NCI-H2107 treated with DMSO at 0.1 percent for 48 hours (cell line): ENCODE measurements at regions not wholly inside any gene's neighbourhood (a gene's known extent, or its start where the extent isn't known, plus 50 kb on each side); places are given as distances from the start of the nearest gene placed in this dataset.
"Not testable (repeated sequence)": the region's sequence is repeated elsewhere in the genome, so short reads cannot be mapped to it uniquely, and the experiment has no call there.

Source experiments
- DNase-seq: peaks from one replicate; lab custom pipeline; 2025; ENCODE audit not compliant: unreplicated experiment; lab: John Stamatoyannopoulos, UW

GRCh38 chr18:1393929-1394328, 489.3 kb downstream of the ADCYAP1 start:
- no peak for DNase-seq

- no peak for DNase-seq
These were observed 489.8 kb downstream of the ADCYAP1 start for GRCh38 chr18:1394426-1394825.

DNA sequence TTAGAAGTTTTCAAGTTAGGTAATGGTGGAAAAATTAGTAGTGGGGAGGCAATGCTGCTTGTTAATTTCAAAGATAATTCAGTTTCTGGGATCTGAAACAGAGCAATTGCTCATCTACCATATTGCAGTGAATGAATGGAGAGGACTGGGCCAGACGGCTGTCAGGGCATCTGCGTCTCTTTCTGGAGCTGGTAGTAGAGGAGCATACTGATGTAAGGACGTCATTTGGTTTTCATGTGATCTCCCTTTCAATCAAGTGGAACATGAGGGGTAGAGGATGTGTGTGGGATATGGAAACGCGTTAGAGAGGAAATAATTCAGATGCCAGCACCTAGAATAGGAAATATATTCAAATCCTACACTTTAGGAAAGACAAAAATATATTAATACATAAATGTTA, 490.3 kb downstream of the ADCYAP1 start:
- no peak for DNase-seq

DNA sequence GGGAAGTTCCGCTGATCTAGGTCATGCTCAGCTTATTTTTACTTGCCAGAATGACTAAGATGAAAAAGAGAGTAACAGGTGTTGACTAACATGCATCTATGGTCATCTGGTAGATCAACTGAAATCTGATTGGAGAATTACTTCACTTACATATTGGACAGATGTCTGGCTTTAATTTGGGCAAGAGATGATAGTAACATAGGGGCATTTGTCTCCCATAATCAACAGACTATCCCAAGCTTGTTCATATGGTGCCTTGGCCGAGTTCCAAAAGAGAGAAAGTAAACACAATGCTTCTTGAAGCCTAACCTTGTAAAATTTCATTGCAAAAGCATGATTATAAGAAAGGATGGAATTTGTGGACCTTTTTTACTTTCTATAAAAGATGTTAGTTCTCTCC, 503.7 kb downstream of the ADCYAP1 start:
- no peak for DNase-seq

DNA sequence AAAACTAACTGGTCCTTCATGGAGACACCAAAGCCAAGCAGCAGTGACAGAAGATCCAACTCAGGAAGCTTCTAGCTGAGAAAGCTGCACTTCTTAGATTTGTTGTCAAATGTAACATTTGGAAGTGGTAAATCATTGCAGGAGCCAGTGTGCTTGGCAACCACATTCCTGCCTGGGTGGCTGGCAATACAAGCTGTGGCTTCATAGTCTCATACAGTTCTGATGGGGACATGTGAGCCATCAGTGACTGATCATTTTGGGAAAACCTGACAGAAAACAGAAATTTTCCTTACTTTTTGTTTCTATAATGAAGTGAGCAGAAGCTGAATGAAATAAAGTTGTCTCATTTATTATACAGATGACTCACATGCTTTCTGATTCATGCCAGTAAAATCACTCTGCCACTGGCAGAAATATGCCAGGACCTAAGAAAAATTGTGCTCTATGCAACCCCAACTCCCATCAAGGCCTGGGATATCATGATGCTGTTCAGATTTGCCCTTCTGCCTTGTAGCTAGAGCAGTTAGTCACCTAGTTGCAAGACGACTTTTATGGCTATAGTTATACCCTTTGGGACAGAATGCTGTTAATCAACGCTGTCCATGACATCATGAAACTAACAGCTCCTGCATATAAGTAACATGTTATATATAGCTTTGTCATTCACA, 508.1 kb downstream of the ADCYAP1 start:
- no peak for DNase-seq

GRCh38 chr18:1413323-1413675, 508.6 kb downstream of the ADCYAP1 start:
- no peak for DNase-seq

DNA sequence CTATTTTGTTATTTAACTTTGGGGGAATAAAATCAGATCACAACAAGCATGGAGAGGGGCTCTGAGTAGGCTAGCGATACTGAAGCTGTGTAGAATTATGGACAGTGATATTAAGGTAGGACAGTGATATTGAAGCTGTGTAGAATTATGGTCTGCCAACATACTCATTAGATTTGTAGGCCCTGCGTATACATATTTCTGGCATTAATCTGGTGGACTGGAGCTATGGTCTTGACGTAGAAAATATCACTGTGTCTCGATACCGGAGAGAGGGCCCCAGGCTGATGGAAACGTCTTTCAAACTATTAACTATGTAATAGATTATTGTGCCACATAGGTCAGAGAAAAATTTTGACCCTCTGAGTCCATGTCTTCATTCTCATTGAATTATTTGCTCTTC, 511.4 kb downstream of the ADCYAP1 start:
- DNase-seq, result no peak

DNA sequence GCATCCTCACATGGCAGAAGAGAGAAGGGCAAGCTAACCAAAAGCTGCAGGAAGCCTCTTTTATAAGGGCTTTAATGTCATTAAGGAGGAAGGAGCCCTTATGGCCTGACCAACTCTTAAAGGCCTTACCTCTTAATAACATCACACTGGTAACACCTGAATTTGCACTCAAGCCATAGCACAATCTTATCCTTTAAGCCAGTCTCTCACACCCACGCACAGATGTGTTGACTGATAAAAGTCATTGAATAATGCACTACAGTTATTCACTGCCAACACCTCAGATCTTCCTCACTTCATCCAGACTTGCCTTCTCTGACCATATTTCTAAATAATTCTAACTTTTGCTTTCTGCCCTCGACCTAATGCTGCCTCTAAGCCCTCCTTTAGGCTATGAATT, 516.8 kb downstream of the ADCYAP1 start:
- no peak for DNase-seq

- no peak for DNase-seq
These were observed 518.0 kb downstream of the ADCYAP1 start for GRCh38 chr18:1422634-1423033.

- DNase-seq, result no peak
These were observed 521.0 kb downstream of the ADCYAP1 start for GRCh38 chr18:1425679-1426078.

DNA sequence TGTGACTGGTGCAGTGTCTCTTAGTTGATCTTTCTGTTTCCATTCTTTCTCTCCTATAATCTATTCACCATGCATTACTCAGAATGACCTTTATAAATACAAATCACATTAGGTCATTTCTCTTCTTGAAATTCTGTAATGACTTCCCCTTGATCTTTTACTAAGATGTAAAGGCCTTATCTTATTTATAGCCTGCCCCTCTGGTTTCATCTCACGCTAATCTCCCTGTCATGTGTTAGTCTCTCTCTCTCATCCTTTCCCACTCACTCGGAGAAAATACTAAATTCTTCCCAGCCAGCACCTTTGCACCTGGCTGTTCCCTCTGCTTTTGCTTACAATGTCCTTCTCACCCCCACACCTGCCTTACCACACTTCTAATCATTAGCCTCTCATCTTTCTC, 530.8 kb downstream of the ADCYAP1 start:
- no peak for DNase-seq

GRCh38 chr18:1436199-1436598, 531.5 kb downstream of the ADCYAP1 start:
- no peak for DNase-seq

GRCh38 chr18:1438458-1438910, 533.8 kb downstream of the ADCYAP1 start:
- DNase-seq, result no peak

GRCh38 chr18:1438967-1439366, 534.3 kb downstream of the ADCYAP1 start:
- no peak for DNase-seq

DNA sequence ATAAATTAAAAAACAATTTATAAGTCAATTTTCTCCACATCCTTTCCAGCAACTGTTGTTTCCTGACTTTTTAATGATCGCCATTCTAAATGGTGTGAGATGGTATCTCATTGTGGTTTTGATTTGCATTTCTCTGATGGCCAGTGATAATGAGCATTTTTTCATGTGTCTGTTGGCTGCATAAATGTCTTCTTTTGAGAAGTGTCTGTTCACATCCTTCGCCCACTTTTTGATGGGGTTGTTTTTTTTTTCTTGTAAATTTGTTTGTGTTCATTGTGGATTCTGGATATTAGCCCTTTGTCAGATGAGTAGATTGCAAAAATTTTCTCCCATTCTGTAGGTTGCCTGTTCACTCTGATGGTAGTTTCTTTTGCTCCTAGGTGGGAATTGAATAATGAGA, 539.4 kb downstream of the ADCYAP1 start:
- DNase-seq, result not testable (repeated sequence)

DNA sequence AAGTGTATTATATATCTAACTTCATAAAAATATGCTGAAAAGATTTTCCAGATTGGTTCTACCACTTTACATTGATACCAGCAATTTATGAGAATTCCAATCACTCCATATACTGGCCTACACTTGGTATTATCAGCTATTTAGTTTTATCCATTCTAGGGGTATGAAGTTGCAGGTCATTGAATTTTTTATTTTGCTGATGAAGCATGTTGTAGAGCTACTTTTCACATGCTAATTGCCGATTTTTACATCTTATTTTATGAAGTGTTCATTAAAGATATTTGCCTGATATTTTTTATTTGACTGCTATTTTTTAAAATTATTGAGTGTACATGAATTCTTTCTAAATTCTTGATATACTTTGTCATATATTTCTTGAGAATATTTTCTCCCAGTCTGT, 542.1 kb downstream of the ADCYAP1 start:
- no peak for DNase-seq

GRCh38 chr18:1452821-1453220, 548.1 kb downstream of the ADCYAP1 start:
- no peak for DNase-seq

GRCh38 chr18:1455605-1456004, 550.9 kb downstream of the ADCYAP1 start:
- no peak for DNase-seq

GRCh38 chr18:1458547-1458946, 553.9 kb downstream of the ADCYAP1 start:
- no peak for DNase-seq

- no peak for DNase-seq
These were observed 559.3 kb downstream of the ADCYAP1 start for GRCh38 chr18:1463981-1464380.

DNA sequence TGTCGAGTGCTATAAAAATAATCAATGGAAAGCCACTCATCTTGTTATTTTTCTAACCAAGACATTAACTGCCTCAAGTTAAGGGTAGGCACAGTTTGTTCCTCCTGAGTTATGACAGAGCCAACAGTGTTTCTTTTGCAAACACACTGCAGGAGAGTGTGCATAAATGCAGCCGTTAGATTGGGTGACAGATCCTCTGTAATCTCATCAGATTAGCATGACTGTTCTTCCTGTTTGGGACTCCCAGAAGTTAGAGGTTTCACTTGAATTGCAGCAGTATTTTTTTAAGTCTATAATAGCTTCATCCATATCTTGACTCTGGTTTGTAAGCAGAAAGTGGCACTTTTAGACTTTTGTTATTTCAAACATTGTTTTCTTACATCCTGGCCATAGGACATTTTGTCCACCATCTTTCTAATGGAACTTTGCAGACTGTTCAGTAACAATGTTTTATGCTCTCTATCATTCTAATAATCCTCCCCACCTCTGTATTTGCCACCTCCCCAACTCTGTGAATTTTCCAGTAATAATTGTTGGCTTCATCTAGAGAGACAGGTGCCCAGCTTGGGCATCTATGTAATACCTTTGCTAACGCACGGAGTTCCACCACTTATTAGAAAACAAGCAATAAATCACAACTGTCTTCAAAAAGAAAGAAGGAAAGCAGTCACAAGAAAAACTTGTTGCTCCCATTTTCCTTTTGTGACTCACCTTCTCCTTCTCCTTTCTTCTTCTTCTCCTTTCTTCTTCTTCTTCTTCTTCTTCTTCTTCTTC, 560.0 kb downstream of the ADCYAP1 start:
- no peak for DNase-seq

DNA sequence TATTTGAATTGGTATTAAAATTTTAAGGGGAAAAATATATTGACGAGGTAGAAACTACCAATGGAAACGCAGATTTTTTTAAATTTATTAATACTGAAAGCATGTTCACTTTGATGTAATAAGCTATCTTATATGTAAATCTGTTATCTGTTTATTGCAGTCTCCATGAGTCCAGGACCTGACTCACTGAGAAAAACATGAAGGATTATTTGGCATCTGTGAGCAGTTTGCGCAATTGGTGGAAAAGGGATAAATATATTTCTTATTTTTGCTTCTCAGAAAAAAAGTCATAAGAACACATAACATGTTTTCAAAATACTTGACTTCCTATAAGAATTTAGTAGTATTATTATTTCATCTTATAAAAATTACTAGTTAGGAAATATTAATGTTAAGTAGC, 561.4 kb downstream of the ADCYAP1 start:
- DNase-seq, result no peak

DNA sequence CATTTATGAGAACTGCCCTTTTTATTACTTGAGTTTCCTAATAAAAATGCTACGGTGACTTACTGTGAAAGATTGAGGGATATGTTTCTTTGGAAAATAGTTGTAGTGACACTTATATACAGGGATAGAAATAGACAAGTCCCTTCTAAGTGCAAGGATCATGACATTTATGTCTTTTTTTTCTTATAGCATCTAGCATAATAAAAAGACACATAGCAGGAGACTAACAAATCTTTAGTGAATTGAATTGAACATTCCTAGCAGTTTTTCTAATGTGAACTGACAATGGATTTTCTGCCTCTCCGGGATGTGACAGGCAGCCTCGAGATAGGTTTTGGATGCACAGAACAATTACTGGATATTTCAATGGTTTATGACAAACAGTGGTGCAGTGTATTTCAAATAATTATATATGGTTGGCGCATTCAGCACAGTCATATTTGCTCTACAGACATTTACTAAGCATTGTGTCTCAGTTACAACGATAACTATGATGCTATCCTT, 562.8 kb downstream of the ADCYAP1 start:
- DNase-seq, result no peak
